Tibial nerve (tissue), 4 donors: ENCODE measurements at regions not wholly inside any gene's neighbourhood (a gene's known extent, or its start where the extent isn't known, plus 50 kb on each side); places are given as distances from the start of the nearest gene placed in this dataset.

Experiments
- DNase-seq, 2 donors: peaks; one replicate each; pipeline ENCODE4 v3.0.0-alpha.2; 2019; ENCODE audit warnings: low spot score in 2 of 2
- H3K27ac ChIP-seq, 4 donors: fragments of 200-600 bp; sonication (generic) in 3 of 4; one replicate each; pipeline ENCODE4 v1.5.1; 2017 to 2019; ENCODE audit warnings: mild to moderate bottlenecking in 1 of 4
- H3K27me3 ChIP-seq, 2 donors: fragments of 200-600 bp; sonication (generic) in 1 of 2; one replicate each; pipeline versions ENCODE4 v1.5.1 to v1.6.0; 2017 to 2019
- H3K36me3 ChIP-seq, 3 donors: fragments of 200-600 bp; sonication (generic); one replicate each; pipeline ENCODE4 v1.5.1; 2018 to 2019
- H3K4me1 ChIP-seq, 4 donors: fragments of 200-600 bp; sonication (generic) in 3 of 4; one replicate each; pipeline ENCODE4 v1.5.1; 2017 to 2019
- H3K4me3 ChIP-seq, 4 donors: fragments of 200-600 bp; sonication (generic) in 3 of 4; one replicate each; pipeline ENCODE4 v1.5.1; 2017 to 2019; ENCODE audit warnings: mild to moderate bottlenecking in 1 of 4, moderate library complexity in 1 of 4
- H3K9me3 ChIP-seq, 4 donors: fragments of 200-600 bp; sonication (generic) in 3 of 4; one replicate each; pipeline ENCODE4 v1.5.1; 2017 to 2019
- CTCF ChIP-seq, 5 experiments: fragments of 200-600 bp in 3 of 5; fragments of 450-650 bp in 2 of 5; sonication (generic) in 3 of 5; IDR thresholded peaks; one replicate each; pipeline ENCODE4 v1.5.1; 2016 to 2019; ENCODE audit warnings: antibody characterized with exemption in 5 of 5, mild to moderate bottlenecking in 3 of 5, moderate library complexity in 2 of 5
- EP300 ChIP-seq, 2 donors: sonication (generic); formaldehyde crosslinking; IDR thresholded peaks; one replicate each; pipeline ENCODE4 v1.6.1; 2017; ENCODE audit warnings: antibody characterized with exemption in 2 of 2, mild to moderate bottlenecking in 1 of 2
- POLR2A ChIP-seq, 2 donors: fragments of 450-650 bp; IDR thresholded peaks; one replicate each; pipeline ENCODE4 v1.6.1; 2017; ENCODE audit warnings: antibody characterized with exemption in 2 of 2, mild to moderate bottlenecking in 2 of 2, moderate library complexity in 2 of 2
- WGBS, 2 donors: methylation state at CpG; one replicate each; pipeline ENCODE4 v1.1.5; 2018; 5-methylcytosine and 5-hydroxymethylcytosine counted together

GRCh38 chr6:130666786-130667185 lies 160.4 kb upstream of the SMLR1 start:
- 92 to 93% methylated on average over 2 of the region's 2 CpGs for WGBS, 2 donors

GRCh38 chr6:130670142-130670541 lies 157.1 kb upstream of the SMLR1 start:
- no peak for DNase-seq
- Histone ChIP-seq H3K4me1 (peaks cover 0 to 18% (median 0%) of the 10 kb centered on the region in 4 donors), H3K9me3 (no peaks in the 10 kb centered on the region), H3K36me3 (no peaks in the 10 kb centered on the region), H3K4me3 (no peak overlapping the region), H3K27me3 (no peaks in the 10 kb centered on the region), H3K27ac (no peak overlapping the region)
- 42 to 43% methylated on average over 6 of the region's 6 CpGs for WGBS, 2 donors
- no peak for TF ChIP-seq POLR2A (IDR thresholded peaks at IDR 0.05)

More at GRCh38 chr6:130666786-130667185, 160.4 kb upstream of the SMLR1 start:
- Histone ChIP-seq H3K27ac (no peak overlapping the region), H3K36me3 (no peaks in the 10 kb centered on the region), H3K4me1 (peaks cover 0 to 18% (median 0%) of the 10 kb centered on the region in 4 donors), H3K9me3 (no peaks in the 10 kb centered on the region), H3K4me3 (no peak overlapping the region), H3K27me3 (no peaks in the 10 kb centered on the region)
- DNase-seq: no peak
- TF ChIP-seq CTCF (IDR thresholded peaks at IDR 0.05): no peak
- TF ChIP-seq EP300 (IDR thresholded peaks at IDR 0.05): no peak
- TF ChIP-seq POLR2A (IDR thresholded peaks at IDR 0.05): no peak

GRCh38 chr6:130671119-130671518 lies 156.1 kb upstream of the SMLR1 start:
- no peak for TF ChIP-seq EP300 (IDR thresholded peaks at IDR 0.05)
- no peak for TF ChIP-seq POLR2A (IDR thresholded peaks at IDR 0.05)
- no peak for TF ChIP-seq CTCF (IDR thresholded peaks at IDR 0.05)
- DNase-seq: no peak
- Histone ChIP-seq H3K9me3 (no peaks in the 10 kb centered on the region), H3K36me3 (no peaks in the 10 kb centered on the region), H3K4me3 (no peak overlapping the region), H3K4me1 (peaks cover 0 to 22% (median 0%) of the 10 kb centered on the region in 4 donors), H3K27ac (peak overlapping the region in 2 of 4 donors; percentile 70 to 75), H3K27me3 (no peaks in the 10 kb centered on the region)
- 13 to 14% methylated on average over 2 of the region's 2 CpGs for WGBS, 2 donors

- Histone ChIP-seq H3K27ac (peak overlapping the region in 2 of 4 donors; percentile 70 to 75), H3K9me3 (no peaks in the 10 kb centered on the region), H3K27me3 (no peaks in the 10 kb centered on the region), H3K36me3 (no peaks in the 10 kb centered on the region), H3K4me1 (peaks cover 0 to 22% (median 0%) of the 10 kb centered on the region in 4 donors), H3K4me3 (peak overlapping the region in 1 of 4 donors; percentile 3)
- 49 to 65% methylated on average over 11 of the region's 11 CpGs for WGBS, 2 donors
- TF ChIP-seq POLR2A (IDR thresholded peaks at IDR 0.05): no peak
- no peak for TF ChIP-seq CTCF (IDR thresholded peaks at IDR 0.05)
- peak in 1 of 2 donors; percentile 44 for TF ChIP-seq EP300 (IDR thresholded peaks at IDR 0.05)
- DNase-seq: peak in 1 of 2 donors; percentile 56
These were observed 155.6 kb upstream of the SMLR1 start for GRCh38 chr6:130671577-130671976.

GRCh38 chr6:130672153-130672552 lies 155.1 kb upstream of the SMLR1 start:
- TF ChIP-seq POLR2A (IDR thresholded peaks at IDR 0.05) (no peak), EP300 (IDR thresholded peaks at IDR 0.05) (no peak), CTCF (IDR thresholded peaks at IDR 0.05) (no peak)
- Histone ChIP-seq H3K27ac (peak overlapping the region in 2 of 4 donors; percentile 70 to 75), H3K4me1 (peaks cover 0 to 22% (median 0%) of the 10 kb centered on the region in 4 donors), H3K36me3 (no peaks in the 10 kb centered on the region), H3K9me3 (peaks cover 0 to 4% (median 0%) of the 10 kb centered on the region in 4 donors), H3K27me3 (no peaks in the 10 kb centered on the region), H3K4me3 (no peak overlapping the region)
- WGBS, 2 donors: 90 to 94% methylated on average over 6 of the region's 6 CpGs
- no peak for DNase-seq

- Histone ChIP-seq H3K4me1 (peaks cover 0 to 22% (median 0%) of the 10 kb centered on the region in 4 donors), H3K27ac (no peak overlapping the region), H3K36me3 (no peaks in the 10 kb centered on the region), H3K9me3 (peaks cover 0 to 15% (median 0%) of the 10 kb centered on the region in 4 donors), H3K27me3 (no peaks in the 10 kb centered on the region), H3K4me3 (no peak overlapping the region)
- no peak for DNase-seq
- TF ChIP-seq EP300 (IDR thresholded peaks at IDR 0.05) (no peak), CTCF (IDR thresholded peaks at IDR 0.05) (no peak), POLR2A (IDR thresholded peaks at IDR 0.05) (no peak)
These were observed 152.6 kb upstream of the SMLR1 start for GRCh38 chr6:130674604-130675003.
